CD4-positive, CD25-positive, alpha-beta regulatory T cell (primary cell): ENCODE measurements at regions not wholly inside any gene's neighbourhood (a gene's known extent, or its start where the extent isn't known, plus 50 kb on each side); places are given as distances from the start of the nearest gene placed in this dataset.

ENCODE experiments used
- ATAC-seq, 2 donors: fragments of 150-1000 bp; cut with Tn5 transposase; one replicate each; pipeline ENCODE4 v1.10.0; 2021; ENCODE audit warnings: low read depth in 2 of 2, moderate number of reproducible peaks in 2 of 2, moderate library complexity in 1 of 2
- DNase-seq, 3 donors: peaks; one replicate each; pipeline versions ENCODE4 v3.0.0 to v3.0.0-alpha.2; 2012 to 2022; ENCODE audit warnings: mixed read lengths in 1 of 3
- H3K27ac ChIP-seq: one replicate; pipeline ENCODE4 v1.7.0; 2013; ENCODE audit warnings: mild to moderate bottlenecking, low read length; ENCODE audit not compliant: insufficient read depth, poor library complexity, severe bottlenecking
- H3K27me3 ChIP-seq: one replicate; pipeline ENCODE4 v1.7.0; 2013; ENCODE audit warnings: low read length; ENCODE audit not compliant: control insufficient read depth, insufficient read depth
- H3K36me3 ChIP-seq: one replicate; pipeline ENCODE4 v1.7.0; 2013; ENCODE audit warnings: mild to moderate bottlenecking, low read length, moderate library complexity; ENCODE audit not compliant: control insufficient read depth, insufficient read depth
- H3K4me1 ChIP-seq: 2 replicates; pipeline ENCODE4 v1.7.0; 2013; ENCODE audit warnings: mild to moderate bottlenecking, low read length; ENCODE audit not compliant: insufficient read depth, control insufficient read depth, poor library complexity, severe bottlenecking
- H3K4me3 ChIP-seq: one replicate; pipeline ENCODE4 v1.7.0; 2013; ENCODE audit warnings: low read depth, mild to moderate bottlenecking, low read length, moderate library complexity
- H3K9me3 ChIP-seq, 2 experiments: 1 replicate in 1 of 2; 2 replicates in 1 of 2; pipeline ENCODE4 v1.7.0; 2013; ENCODE audit warnings: low read length in 2 of 2, mild to moderate bottlenecking in 1 of 2, moderate library complexity in 1 of 2; ENCODE audit not compliant: control insufficient read depth in 2 of 2
- H3K27ac Mint-ChIP-seq, 3 donors: one replicate each; pipeline ENCODE4 v1.8.0; 2020 to 2022; ENCODE audit warnings: mild to moderate bottlenecking in 3 of 3, mixed read lengths in 3 of 3, moderate library complexity in 2 of 3
- H3K27me3 Mint-ChIP-seq: one replicate; pipeline ENCODE4 v1.8.0; 2022; ENCODE audit warnings: mild to moderate bottlenecking, mixed read lengths
- H3K36me3 Mint-ChIP-seq: one replicate; pipeline ENCODE4 v1.8.0; 2020; ENCODE audit warnings: mixed read lengths
- H3K4me1 Mint-ChIP-seq, 4 donors: one replicate each; pipeline ENCODE4 v1.8.0; 2020 to 2022; ENCODE audit warnings: mixed read lengths in 4 of 4, mild to moderate bottlenecking in 1 of 4
- H3K4me3 Mint-ChIP-seq, 4 donors: one replicate each; pipeline ENCODE4 v1.8.0; 2020 to 2022; ENCODE audit warnings: mild to moderate bottlenecking in 4 of 4, mixed read lengths in 4 of 4, moderate library complexity in 3 of 4
- H3K9me3 Mint-ChIP-seq, 7 donors: one replicate each; pipeline ENCODE4 v1.8.0; 2020 to 2022; ENCODE audit warnings: mixed read lengths in 7 of 7, mild to moderate bottlenecking in 3 of 7, moderate library complexity in 2 of 7

GRCh38 chr2:222799262-222799918, 61.4 kb upstream of the ACSL3 start:
- Histone ChIP-seq H3K9me3 (no peaks in the 10 kb centered on the region), H3K4me3 (no peak overlapping the region), H3K36me3 (no peaks in the 10 kb centered on the region), H3K4me1 (no peaks in the 10 kb centered on the region), H3K27me3 (no peaks in the 10 kb centered on the region), H3K27ac (no peak overlapping the region)
- Mint-ChIP-seq H3K27ac (no peak overlapping the region), H3K4me3 (no peak overlapping the region), H3K9me3 (no peaks in the 10 kb centered on the region), H3K4me1 (peaks cover 0 to 3% (median 0%) of the 10 kb centered on the region in 4 donors), H3K36me3 (no peaks in the 10 kb centered on the region), H3K27me3 (peaks cover 16% of the 10 kb centered on the region)
- DNase-seq (no peak), ATAC-seq (no peak)

DNA sequence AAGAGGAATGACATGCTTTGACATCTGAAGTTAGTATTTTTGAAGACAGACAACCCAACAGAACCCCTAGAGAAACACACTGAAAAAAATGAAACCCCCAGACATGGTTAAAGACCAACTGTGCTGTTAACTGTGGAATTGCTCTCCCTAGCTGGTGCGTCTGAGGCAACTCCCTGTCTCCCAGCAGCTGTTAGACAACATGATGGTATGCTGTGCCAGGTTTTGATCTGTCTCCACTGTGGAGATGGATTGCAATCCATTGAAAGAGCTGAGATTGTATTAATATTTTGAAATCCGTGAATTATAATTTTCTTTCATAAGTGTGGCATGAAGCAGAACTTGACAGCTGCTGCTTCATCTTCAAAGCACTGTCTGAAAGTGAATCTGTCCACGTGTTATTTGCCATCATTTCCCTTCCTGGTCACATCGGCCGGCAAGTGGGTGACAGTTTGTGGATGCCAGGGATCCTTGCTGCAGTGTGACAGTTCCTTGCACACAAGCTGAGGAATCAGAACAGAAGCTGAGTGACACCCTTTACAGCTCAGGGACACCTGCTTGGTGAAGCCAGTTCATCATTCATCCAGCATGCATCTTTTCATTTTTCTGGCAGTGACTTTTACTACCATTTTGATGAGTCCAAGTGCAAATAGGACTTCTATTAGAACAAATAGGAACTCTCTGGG, 58.2 kb upstream of the ACSL3 start:
- Histone ChIP-seq H3K27me3 (no peaks in the 10 kb centered on the region), H3K4me1 (no peaks in the 10 kb centered on the region), H3K4me3 (no peak overlapping the region), H3K9me3 (no peaks in the 10 kb centered on the region), H3K27ac (no peak overlapping the region), H3K36me3 (no peaks in the 10 kb centered on the region)
- H3K4me1 Mint-ChIP-seq: peaks cover 0 to 3% (median 0%) of the 10 kb centered on the region in 4 donors
- no peaks in the 10 kb centered on the region for H3K9me3 Mint-ChIP-seq
- ATAC-seq (no peak), DNase-seq (no peak)
- no peak overlapping the region for H3K27ac Mint-ChIP-seq
- H3K4me3 Mint-ChIP-seq: no peak overlapping the region
- H3K27me3 Mint-ChIP-seq: peaks cover 19% of the 10 kb centered on the region
- H3K36me3 Mint-ChIP-seq: no peaks in the 10 kb centered on the region

DNA sequence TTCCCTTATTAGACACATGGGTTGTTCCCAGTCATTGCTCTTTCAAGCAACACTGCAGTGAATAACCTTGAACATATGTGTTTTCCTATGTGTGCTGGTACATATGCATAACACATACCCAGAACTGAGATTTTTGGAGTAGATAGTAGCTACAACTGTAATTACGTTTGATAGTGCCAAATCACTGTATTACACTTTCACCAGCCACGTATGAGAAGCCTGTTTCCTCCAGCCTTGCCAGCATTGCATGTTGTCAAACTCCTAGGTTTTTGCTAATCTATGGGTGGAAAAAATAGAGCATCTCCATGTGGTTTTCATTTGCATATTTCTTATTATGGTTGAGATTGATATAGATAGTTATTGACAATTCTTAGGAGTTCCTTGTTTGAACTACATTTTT, 56.5 kb upstream of the ACSL3 start:
- H3K9me3 Mint-ChIP-seq: no peaks in the 10 kb centered on the region
- ATAC-seq (no peak), DNase-seq (no peak)
- Histone ChIP-seq H3K4me3 (no peak overlapping the region), H3K27ac (no peak overlapping the region), H3K4me1 (no peaks in the 10 kb centered on the region), H3K9me3 (no peaks in the 10 kb centered on the region), H3K36me3 (no peaks in the 10 kb centered on the region), H3K27me3 (no peaks in the 10 kb centered on the region)
- H3K4me1 Mint-ChIP-seq: peaks cover 0 to 3% (median under 1%) of the 10 kb centered on the region in 4 donors
- H3K27me3 Mint-ChIP-seq: peaks cover 20% of the 10 kb centered on the region
- H3K27ac Mint-ChIP-seq: no peak overlapping the region
- H3K4me3 Mint-ChIP-seq: no peak overlapping the region
- H3K36me3 Mint-ChIP-seq: no peaks in the 10 kb centered on the region

- H3K27ac Mint-ChIP-seq: no peak overlapping the region
Measured at GRCh38 chr2:222805591-222806304, 55.1 kb upstream of the ACSL3 start.

GRCh38 chr2:222806526-222807137, 54.2 kb upstream of the ACSL3 start:
- Mint-ChIP-seq H3K36me3 (no peaks in the 10 kb centered on the region), H3K9me3 (no peaks in the 10 kb centered on the region), H3K4me1 (peaks cover 0 to 5% (median 1%) of the 10 kb centered on the region in 4 donors), H3K4me3 (no peak overlapping the region), H3K27ac (no peak overlapping the region), H3K27me3 (peaks cover 20% of the 10 kb centered on the region)
- no peaks in the 10 kb centered on the region for H3K4me1 ChIP-seq
- H3K27me3 ChIP-seq: no peaks in the 10 kb centered on the region
- H3K36me3 ChIP-seq: no peaks in the 10 kb centered on the region
- no peaks in the 10 kb centered on the region for H3K9me3 ChIP-seq
- ATAC-seq (no peak), DNase-seq (no peak)
- no peak overlapping the region for H3K27ac ChIP-seq
- no peak overlapping the region for H3K4me3 ChIP-seq

More at GRCh38 chr2:222805591-222806304, 55.1 kb upstream of the ACSL3 start:
- no peaks in the 10 kb centered on the region for H3K9me3 ChIP-seq
- no peak overlapping the region for H3K4me3 Mint-ChIP-seq
- no peak overlapping the region for H3K27ac ChIP-seq
- H3K4me1 ChIP-seq: no peaks in the 10 kb centered on the region
- H3K27me3 Mint-ChIP-seq: peaks cover 20% of the 10 kb centered on the region
- H3K9me3 Mint-ChIP-seq: no peaks in the 10 kb centered on the region
- no peaks in the 10 kb centered on the region for H3K36me3 ChIP-seq
- no peaks in the 10 kb centered on the region for H3K36me3 Mint-ChIP-seq
- H3K4me3 ChIP-seq: no peak overlapping the region
- peaks cover 0 to 5% (median 1%) of the 10 kb centered on the region in 4 donors for H3K4me1 Mint-ChIP-seq
- ATAC-seq (no peak), DNase-seq (no peak)
- no peaks in the 10 kb centered on the region for H3K27me3 ChIP-seq

DNA sequence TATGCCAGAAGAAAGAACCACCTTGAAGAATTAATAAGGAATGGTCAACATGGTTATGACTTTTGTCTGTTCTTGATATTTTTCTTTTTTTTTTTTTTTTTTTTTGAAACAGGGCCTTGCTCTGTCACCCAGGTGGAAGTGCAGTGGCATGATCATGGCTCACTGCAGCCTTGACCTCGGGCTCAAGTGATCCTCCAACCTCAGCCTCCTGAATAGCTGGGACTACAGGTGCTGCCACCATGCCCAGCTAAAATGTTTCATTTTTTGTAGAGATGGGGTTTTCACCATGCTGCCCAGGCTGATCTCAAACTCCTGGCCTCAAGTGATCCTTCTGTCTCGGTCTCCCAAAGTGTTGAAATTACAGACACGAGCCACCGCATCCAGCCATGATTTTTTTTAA, 53.4 kb upstream of the ACSL3 start:
- H3K27me3 Mint-ChIP-seq: peaks cover 15% of the 10 kb centered on the region
- no peak for DNase-seq
- H3K36me3 Mint-ChIP-seq: no peaks in the 10 kb centered on the region
- H3K36me3 ChIP-seq: no peaks in the 10 kb centered on the region
- H3K4me1 Mint-ChIP-seq: peaks cover 0 to 5% (median 1%) of the 10 kb centered on the region in 4 donors
- ATAC-seq: no peak
- H3K4me3 Mint-ChIP-seq: no peak overlapping the region
- H3K4me1 ChIP-seq: no peaks in the 10 kb centered on the region
- H3K27ac ChIP-seq: no peak overlapping the region
- no peak overlapping the region for H3K4me3 ChIP-seq
- H3K27me3 ChIP-seq: no peaks in the 10 kb centered on the region
- no peaks in the 10 kb centered on the region for H3K9me3 Mint-ChIP-seq
- H3K27ac Mint-ChIP-seq: no peak overlapping the region
- H3K9me3 ChIP-seq: no peaks in the 10 kb centered on the region

GRCh38 chr2:222809582-222809981, 51.3 kb upstream of the ACSL3 start:
- Mint-ChIP-seq H3K4me3 (no peak overlapping the region), H3K27me3 (peaks cover 9% of the 10 kb centered on the region), H3K27ac (no peak overlapping the region), H3K9me3 (no peaks in the 10 kb centered on the region), H3K36me3 (no peaks in the 10 kb centered on the region), H3K4me1 (peaks cover 6 to 18% (median 9%) of the 10 kb centered on the region in 4 donors)
- Histone ChIP-seq H3K4me1 (no peaks in the 10 kb centered on the region), H3K27ac (no peak overlapping the region), H3K36me3 (no peaks in the 10 kb centered on the region), H3K9me3 (no peaks in the 10 kb centered on the region), H3K4me3 (no peak overlapping the region), H3K27me3 (no peaks in the 10 kb centered on the region)
- DNase-seq: no peak
- ATAC-seq: no peak
